Tibial nerve (tissue), 4 donors: ENCODE measurements at regions not wholly inside any gene's neighbourhood (a gene's known extent, or its start where the extent isn't known, plus 50 kb on each side); places are given as distances from the start of the nearest gene placed in this dataset.

Experiments
- DNase-seq, 2 donors: peaks; one replicate each; pipeline ENCODE4 v3.0.0-alpha.2; 2019; ENCODE audit warnings: low spot score in 2 of 2
- H3K27ac ChIP-seq, 4 donors: fragments of 200-600 bp; sonication (generic) in 3 of 4; one replicate each; pipeline ENCODE4 v1.5.1; 2017 to 2019; ENCODE audit warnings: mild to moderate bottlenecking in 1 of 4
- H3K27me3 ChIP-seq, 2 donors: fragments of 200-600 bp; sonication (generic) in 1 of 2; one replicate each; pipeline versions ENCODE4 v1.5.1 to v1.6.0; 2017 to 2019
- H3K36me3 ChIP-seq, 3 donors: fragments of 200-600 bp; sonication (generic); one replicate each; pipeline ENCODE4 v1.5.1; 2018 to 2019
- H3K4me1 ChIP-seq, 4 donors: fragments of 200-600 bp; sonication (generic) in 3 of 4; one replicate each; pipeline ENCODE4 v1.5.1; 2017 to 2019
- H3K4me3 ChIP-seq, 4 donors: fragments of 200-600 bp; sonication (generic) in 3 of 4; one replicate each; pipeline ENCODE4 v1.5.1; 2017 to 2019; ENCODE audit warnings: mild to moderate bottlenecking in 1 of 4, moderate library complexity in 1 of 4
- H3K9me3 ChIP-seq, 4 donors: fragments of 200-600 bp; sonication (generic) in 3 of 4; one replicate each; pipeline ENCODE4 v1.5.1; 2017 to 2019
- EP300 ChIP-seq, 2 donors: sonication (generic); formaldehyde crosslinking; IDR thresholded peaks; one replicate each; pipeline ENCODE4 v1.6.1; 2017; ENCODE audit warnings: antibody characterized with exemption in 2 of 2, mild to moderate bottlenecking in 1 of 2
- POLR2A ChIP-seq, 2 donors: fragments of 450-650 bp; IDR thresholded peaks; one replicate each; pipeline ENCODE4 v1.6.1; 2017; ENCODE audit warnings: antibody characterized with exemption in 2 of 2, mild to moderate bottlenecking in 2 of 2, moderate library complexity in 2 of 2
- WGBS, 2 donors: methylation state at CpG; one replicate each; pipeline ENCODE4 v1.1.5; 2018; 5-methylcytosine and 5-hydroxymethylcytosine counted together
- TF ChIP-seq, protein P1 (sequence below), 5 experiments: fragments of 200-600 bp in 3 of 5; fragments of 450-650 bp in 2 of 5; sonication (generic) in 3 of 5; IDR thresholded peaks; one replicate each; pipeline ENCODE4 v1.5.1; 2016 to 2019; ENCODE audit warnings: antibody characterized with exemption in 5 of 5, mild to moderate bottlenecking in 3 of 5, moderate library complexity in 2 of 5

DNA sequence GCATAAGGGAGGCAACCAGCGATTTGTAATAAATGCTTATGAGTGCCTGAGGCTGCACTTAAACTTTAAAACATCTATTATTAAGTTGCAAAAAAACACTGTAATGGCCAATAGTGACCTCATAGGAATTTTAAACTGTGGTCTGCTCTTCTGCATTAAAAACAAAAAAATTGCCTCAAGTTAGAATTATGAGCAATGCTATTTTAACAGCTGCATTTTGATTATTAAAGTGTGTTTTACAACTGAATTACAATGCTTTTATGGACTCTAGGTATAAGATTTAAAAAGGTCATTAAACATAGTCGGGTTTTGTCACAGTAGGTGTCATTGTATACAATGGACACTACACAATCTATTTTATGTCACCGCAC, 528.7 kb upstream of the FANCL start:
- H3K4me1 ChIP-seq: no peaks in the 10 kb centered on the region
- no peaks in the 10 kb centered on the region for H3K9me3 ChIP-seq
- H3K27me3 ChIP-seq: no peaks in the 10 kb centered on the region
- DNase-seq: no peak
- no peak overlapping the region for H3K27ac ChIP-seq
- TF ChIP-seq, protein P1, sequence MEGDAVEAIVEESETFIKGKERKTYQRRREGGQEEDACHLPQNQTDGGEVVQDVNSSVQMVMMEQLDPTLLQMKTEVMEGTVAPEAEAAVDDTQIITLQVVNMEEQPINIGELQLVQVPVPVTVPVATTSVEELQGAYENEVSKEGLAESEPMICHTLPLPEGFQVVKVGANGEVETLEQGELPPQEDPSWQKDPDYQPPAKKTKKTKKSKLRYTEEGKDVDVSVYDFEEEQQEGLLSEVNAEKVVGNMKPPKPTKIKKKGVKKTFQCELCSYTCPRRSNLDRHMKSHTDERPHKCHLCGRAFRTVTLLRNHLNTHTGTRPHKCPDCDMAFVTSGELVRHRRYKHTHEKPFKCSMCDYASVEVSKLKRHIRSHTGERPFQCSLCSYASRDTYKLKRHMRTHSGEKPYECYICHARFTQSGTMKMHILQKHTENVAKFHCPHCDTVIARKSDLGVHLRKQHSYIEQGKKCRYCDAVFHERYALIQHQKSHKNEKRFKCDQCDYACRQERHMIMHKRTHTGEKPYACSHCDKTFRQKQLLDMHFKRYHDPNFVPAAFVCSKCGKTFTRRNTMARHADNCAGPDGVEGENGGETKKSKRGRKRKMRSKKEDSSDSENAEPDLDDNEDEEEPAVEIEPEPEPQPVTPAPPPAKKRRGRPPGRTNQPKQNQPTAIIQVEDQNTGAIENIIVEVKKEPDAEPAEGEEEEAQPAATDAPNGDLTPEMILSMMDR (IDR thresholded peaks at IDR 0.05): no peak
- TF ChIP-seq EP300 (IDR thresholded peaks at IDR 0.05) (no peak), POLR2A (IDR thresholded peaks at IDR 0.05) (no peak)
- WGBS, 2 donors: 41 to 51% methylated on average over 3 of the region's 3 CpGs
- no peak overlapping the region for H3K4me3 ChIP-seq
- no peaks in the 10 kb centered on the region for H3K36me3 ChIP-seq

- Histone ChIP-seq H3K27ac (no peak overlapping the region), H3K4me1 (no peaks in the 10 kb centered on the region), H3K9me3 (no peaks in the 10 kb centered on the region), H3K36me3 (no peaks in the 10 kb centered on the region), H3K4me3 (no peak overlapping the region), H3K27me3 (no peaks in the 10 kb centered on the region)
- TF ChIP-seq POLR2A (IDR thresholded peaks at IDR 0.05) (no peak), EP300 (IDR thresholded peaks at IDR 0.05) (no peak)
- TF ChIP-seq, protein P1 (IDR thresholded peaks at IDR 0.05): no peak
- no peak for DNase-seq
- 58 to 60% methylated on average over 14 of the region's 14 CpGs for WGBS, 2 donors
Observed at GRCh38 chr2:58769111-58769863, 528.2 kb upstream of the FANCL start.

- 92 to 95% methylated on average over 4 of the region's 4 CpGs for WGBS, 2 donors
Observed at GRCh38 chr2:58768715-58769080, 527.6 kb upstream of the FANCL start.

GRCh38 chr2:58767828-58768714, 526.9 kb upstream of the FANCL start:
- no peak overlapping the region for H3K27ac ChIP-seq
- H3K4me1 ChIP-seq: no peaks in the 10 kb centered on the region
- no peaks in the 10 kb centered on the region for H3K36me3 ChIP-seq
- H3K27me3 ChIP-seq: no peaks in the 10 kb centered on the region
- WGBS, 2 donors: 75 to 76% methylated on average over 10 of the region's 10 CpGs
- H3K4me3 ChIP-seq: no peak overlapping the region
- TF ChIP-seq, protein P1 (IDR thresholded peaks at IDR 0.05): no peak
- no peak for TF ChIP-seq POLR2A (IDR thresholded peaks at IDR 0.05)
- TF ChIP-seq EP300 (IDR thresholded peaks at IDR 0.05): no peak
- DNase-seq: no peak
- no peaks in the 10 kb centered on the region for H3K9me3 ChIP-seq

More at GRCh38 chr2:58768715-58769080, 527.6 kb upstream of the FANCL start:
- no peak overlapping the region for H3K27ac ChIP-seq
- H3K9me3 ChIP-seq: no peaks in the 10 kb centered on the region
- no peaks in the 10 kb centered on the region for H3K36me3 ChIP-seq
- H3K4me1 ChIP-seq: no peaks in the 10 kb centered on the region
- no peak overlapping the region for H3K4me3 ChIP-seq
- TF ChIP-seq EP300 (IDR thresholded peaks at IDR 0.05) (no peak), POLR2A (IDR thresholded peaks at IDR 0.05) (no peak)
- TF ChIP-seq, protein P1 (IDR thresholded peaks at IDR 0.05): no peak
- DNase-seq: no peak
- no peaks in the 10 kb centered on the region for H3K27me3 ChIP-seq
